Activated T-cell treated with anti-CD3 and anti-CD28 coated beads, Interleukin-2, amount 50 U/mL, for 24 hours (primary cell): ENCODE measurements at regions not wholly inside any gene's neighbourhood (a gene's known extent, or its start where the extent isn't known, plus 50 kb on each side); places are given as distances from the start of the nearest gene placed in this dataset.

Source experiments
- DNase-seq: peaks from one replicate; pipeline ENCODE4 v3.0.0-alpha.2; 2020
- H3K27ac Mint-ChIP-seq: 2 replicates; pipeline ENCODE4 v1.8.0; 2020; ENCODE audit warnings: mild to moderate bottlenecking, mixed read lengths
- H3K27me3 Mint-ChIP-seq: 2 replicates; pipeline ENCODE4 v1.8.0; 2020; ENCODE audit warnings: mixed read lengths
- H3K36me3 Mint-ChIP-seq: 2 replicates; pipeline ENCODE4 v1.8.0; 2020; ENCODE audit warnings: low read depth, mixed read lengths
- H3K4me1 Mint-ChIP-seq: 2 replicates; pipeline ENCODE4 v1.8.0; 2020; ENCODE audit warnings: low read depth, mixed read lengths
- H3K4me3 Mint-ChIP-seq: 2 replicates; pipeline ENCODE4 v1.8.0; 2020; ENCODE audit warnings: mild to moderate bottlenecking, moderate library complexity, mixed read lengths
- H3K9me3 Mint-ChIP-seq: 2 replicates; pipeline ENCODE4 v1.8.0; 2020; ENCODE audit warnings: mixed read lengths

- H3K9me3 Mint-ChIP-seq, result no peaks in the 10 kb centered on the region
- DNase-seq, result no peak
- no peaks in the 10 kb centered on the region for H3K27me3 Mint-ChIP-seq
- no peak overlapping the region for H3K4me3 Mint-ChIP-seq
- no peak overlapping the region for H3K27ac Mint-ChIP-seq
- no peaks in the 10 kb centered on the region for H3K4me1 Mint-ChIP-seq
- no peaks in the 10 kb centered on the region for H3K36me3 Mint-ChIP-seq
Measured at GRCh38 chr7:47000561-47000960, 581.4 kb downstream of the TNS3 start.

GRCh38 chr7:46999866-47000265, 582.0 kb downstream of the TNS3 start:
- H3K4me1 Mint-ChIP-seq, result no peaks in the 10 kb centered on the region

GRCh38 chr7:46996972-46997371, 584.9 kb downstream of the TNS3 start:
- Mint-ChIP-seq H3K4me1 (no peaks in the 10 kb centered on the region), H3K27ac (no peak overlapping the region), H3K27me3 (no peaks in the 10 kb centered on the region), H3K9me3 (no peaks in the 10 kb centered on the region), H3K4me3 (no peak overlapping the region), H3K36me3 (no peaks in the 10 kb centered on the region)
- DNase-seq, result no peak

More at GRCh38 chr7:46999866-47000265, 582.0 kb downstream of the TNS3 start:
- Mint-ChIP-seq H3K4me3 (no peak overlapping the region), H3K27me3 (no peaks in the 10 kb centered on the region), H3K27ac (no peak overlapping the region), H3K9me3 (no peaks in the 10 kb centered on the region), H3K36me3 (no peaks in the 10 kb centered on the region)
- DNase-seq, result no peak

GRCh38 chr7:46993396-46993795, 588.5 kb downstream of the TNS3 start:
- no peaks in the 10 kb centered on the region for H3K4me1 Mint-ChIP-seq
- H3K9me3 Mint-ChIP-seq, result no peaks in the 10 kb centered on the region
- H3K27me3 Mint-ChIP-seq, result no peaks in the 10 kb centered on the region
- H3K27ac Mint-ChIP-seq, result no peak overlapping the region
- no peak for DNase-seq
- H3K4me3 Mint-ChIP-seq, result no peak overlapping the region
- H3K36me3 Mint-ChIP-seq, result no peaks in the 10 kb centered on the region

GRCh38 chr7:46990761-46991160, 591.1 kb downstream of the TNS3 start:
- Mint-ChIP-seq H3K4me1 (no peaks in the 10 kb centered on the region), H3K9me3 (no peaks in the 10 kb centered on the region), H3K36me3 (no peaks in the 10 kb centered on the region), H3K27ac (no peak overlapping the region), H3K27me3 (no peaks in the 10 kb centered on the region), H3K4me3 (no peak overlapping the region)
- no peak for DNase-seq

- Mint-ChIP-seq H3K4me1 (no peaks in the 10 kb centered on the region), H3K9me3 (no peaks in the 10 kb centered on the region), H3K4me3 (no peak overlapping the region), H3K27ac (no peak overlapping the region), H3K27me3 (no peaks in the 10 kb centered on the region), H3K36me3 (no peaks in the 10 kb centered on the region)
- DNase-seq, result no peak
Measured at GRCh38 chr7:46989247-46989646, 592.7 kb downstream of the TNS3 start.

- H3K27ac Mint-ChIP-seq, result no peak overlapping the region
- H3K27me3 Mint-ChIP-seq, result no peaks in the 10 kb centered on the region
- no peaks in the 10 kb centered on the region for H3K4me1 Mint-ChIP-seq
- no peaks in the 10 kb centered on the region for H3K36me3 Mint-ChIP-seq
- no peak for DNase-seq
- H3K9me3 Mint-ChIP-seq, result no peaks in the 10 kb centered on the region
- no peak overlapping the region for H3K4me3 Mint-ChIP-seq
Measured at GRCh38 chr7:46982928-46983327, 599.0 kb downstream of the TNS3 start.

- no peak overlapping the region for H3K4me3 Mint-ChIP-seq
- no peak for DNase-seq
- no peak overlapping the region for H3K27ac Mint-ChIP-seq
- no peaks in the 10 kb centered on the region for H3K9me3 Mint-ChIP-seq
- no peaks in the 10 kb centered on the region for H3K27me3 Mint-ChIP-seq
- no peaks in the 10 kb centered on the region for H3K4me1 Mint-ChIP-seq
- no peaks in the 10 kb centered on the region for H3K36me3 Mint-ChIP-seq
Measured at GRCh38 chr7:46979439-46979838, 602.5 kb downstream of the TNS3 start.

GRCh38 chr7:46975493-46975892, 606.4 kb downstream of the TNS3 start:
- H3K4me1 Mint-ChIP-seq, result no peaks in the 10 kb centered on the region
- H3K9me3 Mint-ChIP-seq, result no peaks in the 10 kb centered on the region
- no peak overlapping the region for H3K27ac Mint-ChIP-seq

GRCh38 chr7:46972205-46972604, 609.7 kb downstream of the TNS3 start:
- Mint-ChIP-seq H3K36me3 (no peaks in the 10 kb centered on the region), H3K9me3 (no peaks in the 10 kb centered on the region), H3K4me1 (no peaks in the 10 kb centered on the region), H3K27me3 (no peaks in the 10 kb centered on the region), H3K4me3 (no peak overlapping the region), H3K27ac (no peak overlapping the region)
- DNase-seq, result no peak

More at GRCh38 chr7:46975493-46975892, 606.4 kb downstream of the TNS3 start:
- Mint-ChIP-seq H3K36me3 (no peaks in the 10 kb centered on the region), H3K4me3 (no peak overlapping the region), H3K27me3 (no peaks in the 10 kb centered on the region)
- DNase-seq, result no peak

GRCh38 chr7:46970476-46970875, 611.4 kb downstream of the TNS3 start:
- no peaks in the 10 kb centered on the region for H3K4me1 Mint-ChIP-seq
- peaks cover 4% of the 10 kb centered on the region for H3K9me3 Mint-ChIP-seq
- no peaks in the 10 kb centered on the region for H3K27me3 Mint-ChIP-seq
- H3K36me3 Mint-ChIP-seq, result no peaks in the 10 kb centered on the region
- no peak overlapping the region for H3K4me3 Mint-ChIP-seq
- no peak for DNase-seq
- no peak overlapping the region for H3K27ac Mint-ChIP-seq

GRCh38 chr7:46970131-46970430, 611.8 kb downstream of the TNS3 start:
- Mint-ChIP-seq H3K36me3 (no peaks in the 10 kb centered on the region), H3K9me3 (peaks cover 8% of the 10 kb centered on the region), H3K4me1 (no peaks in the 10 kb centered on the region), H3K4me3 (no peak overlapping the region), H3K27me3 (no peaks in the 10 kb centered on the region), H3K27ac (no peak overlapping the region)
- no peak for DNase-seq

GRCh38 chr7:46969303-46970130, 612.4 kb downstream of the TNS3 start:
- H3K27ac Mint-ChIP-seq, result no peak overlapping the region
- H3K27me3 Mint-ChIP-seq, result no peaks in the 10 kb centered on the region
- no peaks in the 10 kb centered on the region for H3K36me3 Mint-ChIP-seq
- H3K4me3 Mint-ChIP-seq, result no peak overlapping the region
- peaks cover 14% of the 10 kb centered on the region for H3K9me3 Mint-ChIP-seq
- no peak for DNase-seq
- no peaks in the 10 kb centered on the region for H3K4me1 Mint-ChIP-seq

GRCh38 chr7:46968003-46968402, 613.9 kb downstream of the TNS3 start:
- peaks cover 24% of the 10 kb centered on the region for H3K9me3 Mint-ChIP-seq
- no peaks in the 10 kb centered on the region for H3K27me3 Mint-ChIP-seq
- DNase-seq, result no peak
- no peaks in the 10 kb centered on the region for H3K36me3 Mint-ChIP-seq
- H3K4me3 Mint-ChIP-seq, result no peak overlapping the region
- H3K4me1 Mint-ChIP-seq, result no peaks in the 10 kb centered on the region
- H3K27ac Mint-ChIP-seq, result no peak overlapping the region

GRCh38 chr7:46963719-46964118, 618.2 kb downstream of the TNS3 start:
- no peak for DNase-seq
- Mint-ChIP-seq H3K27me3 (no peaks in the 10 kb centered on the region), H3K36me3 (peaks cover 4% of the 10 kb centered on the region), H3K27ac (no peak overlapping the region), H3K9me3 (peaks cover 39% of the 10 kb centered on the region), H3K4me3 (no peak overlapping the region), H3K4me1 (no peaks in the 10 kb centered on the region)

GRCh38 chr7:46960970-46961369, 620.9 kb downstream of the TNS3 start:
- H3K4me3 Mint-ChIP-seq, result no peak overlapping the region
- H3K27ac Mint-ChIP-seq, result no peak overlapping the region
- no peaks in the 10 kb centered on the region for H3K4me1 Mint-ChIP-seq
- no peaks in the 10 kb centered on the region for H3K27me3 Mint-ChIP-seq
- H3K36me3 Mint-ChIP-seq, result peaks cover 4% of the 10 kb centered on the region
- DNase-seq, result no peak
- H3K9me3 Mint-ChIP-seq, result peaks cover 40% of the 10 kb centered on the region
